ENCODE measurements at regions not wholly inside any gene's neighbourhood (a gene's known extent, or its start where the extent isn't known, plus 50 kb on each side); places are given as distances from the start of the nearest gene placed in this dataset.

DNA sequence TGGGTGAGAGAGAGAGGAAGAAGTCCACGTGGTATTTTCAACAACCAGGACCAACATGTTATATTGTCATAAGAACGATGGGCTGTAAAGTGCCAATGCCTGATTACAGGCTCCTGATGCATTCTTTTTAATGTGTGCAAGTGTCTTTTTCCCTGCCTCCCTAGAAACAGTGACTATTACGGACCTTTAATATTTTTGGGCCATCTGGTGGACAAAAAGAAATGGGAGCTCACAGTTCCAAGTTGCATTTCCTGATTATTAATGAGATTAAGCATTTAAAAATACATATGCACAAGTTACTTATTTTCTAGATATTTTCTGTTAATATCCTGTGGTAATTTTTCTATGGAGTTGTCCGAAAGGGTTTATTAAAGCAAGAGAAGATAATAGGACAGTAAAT is 530.2 kb downstream of the NR2F2 start:
- TF ChIP-seq CTCF (IDR thresholded peaks at IDR 0.05 in 4 of 5, conservative IDR thresholded peaks at IDR 0.05 in 1 of 5) (no peak), POLR2A (IDR thresholded peaks at IDR 0.05) (no peak)

Data from gastrocnemius medialis (tissue), 4 donors.